CD4-positive, alpha-beta T cell treated with Interleukin-2 at 100 ng/mL for 4 hours (primary cell): ENCODE measurements at regions not wholly inside any gene's neighbourhood (a gene's known extent, or its start where the extent isn't known, plus 50 kb on each side); places are given as distances from the start of the nearest gene placed in this dataset.

Experiments used
- DNase-seq: peaks from one replicate; pipeline ENCODE4 v3.0.0-alpha.2; 2020; ENCODE audit warnings: low spot score

GRCh38 chr1:195831789-195832188 lies 776.5 kb downstream of the KCNT2 start:
- DNase-seq: no peak

GRCh38 chr1:195828325-195828724 lies 779.9 kb downstream of the KCNT2 start:
- no peak for DNase-seq

DNA sequence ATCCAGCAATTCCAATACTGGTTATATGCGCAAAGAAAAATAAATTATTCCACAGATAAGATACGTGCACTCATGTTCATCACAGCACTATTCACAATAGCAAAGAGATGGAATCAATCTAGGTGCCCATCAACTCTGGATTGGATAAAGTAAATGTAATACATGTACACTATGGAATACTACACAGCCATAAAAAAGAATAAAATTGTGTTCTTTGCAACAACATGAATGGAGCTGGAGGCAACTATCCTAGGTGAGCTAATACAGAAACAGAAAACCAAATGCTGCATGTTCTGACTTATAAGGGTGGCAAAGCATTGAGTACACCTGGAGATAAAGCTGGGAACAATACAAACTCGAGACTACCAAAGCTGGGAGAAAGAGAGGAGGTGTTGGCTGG lies 787.3 kb downstream of the KCNT2 start:
- DNase-seq: no peak

DNA sequence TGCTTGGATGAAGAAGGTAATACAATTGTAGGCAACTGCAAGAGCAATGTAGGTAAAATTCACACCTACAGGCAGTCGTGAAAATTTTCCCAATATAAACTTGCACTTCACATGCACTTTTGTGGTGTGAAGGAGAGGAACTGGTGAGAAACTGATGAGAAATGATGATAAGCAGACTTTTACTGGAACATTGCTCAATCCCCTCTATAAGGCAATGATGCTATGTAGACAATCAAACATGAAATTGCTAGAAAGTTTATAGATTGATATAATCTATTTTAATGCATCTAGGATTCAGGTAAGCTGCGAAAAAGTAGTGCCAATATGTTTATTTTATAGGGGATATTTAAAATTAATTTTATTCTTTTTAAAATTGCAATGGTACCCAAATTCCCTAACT lies 802.2 kb downstream of the KCNT2 start:
- DNase-seq: no peak

GRCh38 chr1:195804547-195804946 lies 803.7 kb downstream of the KCNT2 start:
- DNase-seq: no peak

DNA sequence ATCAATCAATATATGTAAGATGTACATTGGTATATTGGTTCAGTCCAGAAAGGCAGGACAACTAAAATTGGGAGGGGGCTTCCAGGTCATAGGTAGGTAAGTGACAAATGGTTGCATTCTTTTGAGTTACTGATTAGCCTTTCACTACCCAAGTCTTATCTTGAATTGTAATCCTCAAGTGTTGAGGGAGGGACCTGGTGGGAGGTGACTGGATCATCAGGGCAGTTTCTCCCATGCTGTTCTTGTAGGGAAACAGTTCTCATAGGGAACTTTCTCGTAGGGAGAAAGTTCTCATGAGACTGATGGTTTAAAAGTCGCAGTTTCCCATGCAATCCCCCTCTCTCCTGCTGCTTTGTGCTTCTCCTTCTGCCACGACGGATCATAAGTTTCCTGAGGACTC lies 809.2 kb downstream of the KCNT2 start:
- no peak for DNase-seq

DNA sequence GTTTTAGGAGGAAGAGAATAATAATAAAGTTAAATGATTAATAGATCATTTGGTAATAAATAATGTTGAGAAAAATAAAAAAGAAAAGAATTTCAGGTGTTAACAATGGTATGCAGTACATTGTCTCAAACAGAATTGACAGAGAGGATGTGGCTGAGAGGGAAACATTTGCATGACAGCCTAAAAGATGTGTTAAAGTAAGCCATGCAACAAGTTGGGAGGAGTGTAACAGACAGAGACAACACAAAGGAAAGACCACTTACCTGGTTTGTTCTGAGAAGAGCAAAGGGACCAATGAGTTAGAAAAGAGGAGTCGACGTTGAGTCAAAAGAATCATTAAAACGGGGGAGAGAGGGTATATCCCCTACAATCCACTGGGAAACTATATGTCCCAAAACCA lies 814.0 kb downstream of the KCNT2 start:
- DNase-seq: no peak

GRCh38 chr1:195791796-195792195 lies 816.4 kb downstream of the KCNT2 start:
- no peak for DNase-seq

DNA sequence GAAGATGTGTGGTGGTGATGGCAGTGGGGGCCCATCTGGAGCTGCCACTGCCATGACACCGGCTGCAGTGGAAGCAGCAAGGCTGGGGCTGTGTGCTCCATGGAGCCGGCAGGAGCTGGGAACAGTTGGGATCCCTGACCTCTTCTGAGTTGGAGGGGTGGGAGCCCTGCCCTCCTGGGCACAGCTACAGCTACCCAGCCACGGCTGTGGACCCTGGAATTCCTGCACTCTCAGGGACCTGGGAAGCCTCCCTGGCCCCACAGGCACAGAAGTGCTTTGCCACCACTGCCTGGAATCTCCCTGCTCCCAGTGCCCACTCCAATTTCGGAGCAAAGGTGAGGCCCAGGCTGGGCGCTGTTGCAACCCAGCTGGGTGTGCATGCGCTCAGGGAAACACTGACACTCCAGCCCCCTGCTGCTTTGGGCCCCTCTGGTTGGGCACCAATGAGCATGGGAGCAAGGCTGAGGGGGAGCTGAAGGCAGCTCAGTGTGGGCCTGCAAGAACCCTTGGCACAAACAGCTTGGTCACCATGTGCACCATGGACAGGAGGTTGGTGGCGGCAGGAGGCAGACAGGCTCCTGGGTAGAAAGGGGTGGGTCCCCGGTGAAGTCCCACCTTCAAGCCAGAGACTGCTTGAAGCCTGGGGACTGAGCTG lies 817.6 kb downstream of the KCNT2 start:
- DNase-seq: no peak

DNA sequence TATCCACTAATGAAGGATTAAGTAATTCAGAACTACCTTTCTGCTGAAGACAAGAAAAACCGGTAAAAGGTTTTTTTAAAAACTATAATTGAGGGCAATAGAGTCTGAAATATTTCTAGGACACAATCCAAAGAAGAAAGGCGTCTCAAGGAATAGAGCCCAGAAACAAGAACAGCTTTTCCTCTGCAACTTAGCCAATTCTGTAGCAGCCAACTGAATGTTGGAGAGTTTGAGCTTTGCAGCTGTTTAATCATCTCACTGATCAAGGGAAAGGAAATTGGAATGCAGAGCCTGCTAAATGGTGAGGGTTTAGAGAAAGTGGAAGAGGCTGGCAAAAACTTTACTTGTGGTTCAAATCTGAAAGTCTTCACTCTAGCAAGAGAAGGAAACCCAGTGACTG lies 818.9 kb downstream of the KCNT2 start:
- no peak for DNase-seq

- no peak for DNase-seq
These were observed 819.5 kb downstream of the KCNT2 start for GRCh38 chr1:195788721-195789120.

- DNase-seq: no peak
These were observed 822.4 kb downstream of the KCNT2 start for GRCh38 chr1:195785830-195786229.

- no peak for DNase-seq
These were observed 834.3 kb downstream of the KCNT2 start for GRCh38 chr1:195773931-195774330.

GRCh38 chr1:195769461-195769860 lies 838.8 kb downstream of the KCNT2 start:
- DNase-seq: no peak

DNA sequence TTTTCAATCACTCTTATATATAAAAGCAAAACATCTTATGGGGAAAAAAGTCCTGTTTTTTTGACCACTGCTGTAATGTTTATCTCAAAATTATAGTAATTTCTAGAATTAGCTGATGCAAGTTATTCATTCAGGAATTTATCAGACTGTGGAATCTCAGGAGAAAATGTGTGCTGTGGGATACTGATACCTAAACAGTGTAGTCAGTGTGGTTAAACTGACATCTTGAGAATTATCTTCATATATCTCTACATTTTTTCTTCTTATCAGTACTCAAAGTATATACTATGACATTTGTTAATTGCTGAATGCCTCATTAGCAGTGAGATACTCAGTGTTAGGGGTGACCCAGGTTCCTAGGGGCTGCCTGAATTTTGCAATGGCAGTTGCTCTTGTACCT lies 839.3 kb downstream of the KCNT2 start:
- no peak for DNase-seq

- no peak for DNase-seq
These were observed 839.9 kb downstream of the KCNT2 start for GRCh38 chr1:195768377-195768776.

DNA sequence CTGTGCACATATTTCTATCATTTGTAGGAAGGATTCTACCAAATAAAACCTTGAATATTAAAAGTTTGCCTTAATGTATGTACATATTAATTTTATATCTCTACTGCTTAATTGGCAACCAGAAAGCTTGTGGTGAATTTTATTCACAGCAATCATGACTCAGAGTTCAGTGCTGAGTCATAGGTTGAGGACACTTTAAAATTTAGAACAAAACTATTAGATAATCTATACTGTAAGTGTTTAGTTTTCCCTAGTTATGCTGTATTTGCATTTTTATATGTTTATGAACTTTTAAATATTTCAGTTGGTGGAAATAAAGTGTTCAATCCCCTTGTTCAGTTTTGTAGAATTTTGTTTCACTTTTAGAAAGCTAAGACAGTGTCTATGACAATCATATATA lies 841.5 kb downstream of the KCNT2 start:
- no peak for DNase-seq

GRCh38 chr1:195765099-195765498 lies 843.1 kb downstream of the KCNT2 start:
- no peak for DNase-seq

- no peak for DNase-seq
These were observed 844.3 kb downstream of the KCNT2 start for GRCh38 chr1:195763907-195764374.

DNA sequence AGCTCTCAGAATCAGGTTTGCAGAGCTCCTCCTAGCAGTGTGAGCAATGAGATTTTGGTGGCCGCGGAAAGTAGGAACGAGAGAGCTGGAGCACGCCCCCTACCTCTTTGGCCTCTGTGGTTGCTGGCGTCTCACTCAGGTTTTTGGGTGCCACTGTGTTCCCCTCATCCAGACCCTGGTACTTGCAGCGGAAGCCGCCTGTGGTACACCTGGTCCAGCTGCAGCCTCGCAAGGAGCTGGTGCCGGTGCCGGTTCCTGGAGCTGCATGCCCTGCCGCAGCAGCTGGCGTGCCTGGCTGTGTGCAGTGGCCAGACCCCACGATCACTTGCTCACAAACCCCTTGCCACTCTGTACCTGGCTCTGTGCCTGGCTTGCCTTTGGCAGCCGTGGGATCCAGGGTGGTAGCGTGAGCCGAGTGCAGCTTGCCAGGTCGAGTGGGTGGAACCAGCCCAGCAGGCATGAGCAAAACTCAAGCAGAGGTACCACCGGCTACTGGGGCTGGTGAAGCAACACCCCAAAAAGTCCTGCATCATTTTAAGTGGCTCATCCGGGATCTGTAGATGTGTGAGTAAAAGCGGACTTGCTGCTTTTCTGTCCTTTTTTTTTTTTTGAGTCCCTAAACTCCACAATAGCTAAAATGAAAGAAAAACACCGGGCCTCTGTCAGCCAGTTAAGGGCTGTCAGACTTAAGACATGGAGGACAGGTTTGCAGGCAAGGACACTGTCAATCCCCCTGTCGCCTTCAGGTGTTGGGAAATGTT lies 844.9 kb downstream of the KCNT2 start:
- no peak for DNase-seq

- no peak for DNase-seq
These were observed 847.1 kb downstream of the KCNT2 start for GRCh38 chr1:195761104-195761503.

- DNase-seq: no peak
These were observed 852.1 kb downstream of the KCNT2 start for GRCh38 chr1:195756109-195756508.

DNA sequence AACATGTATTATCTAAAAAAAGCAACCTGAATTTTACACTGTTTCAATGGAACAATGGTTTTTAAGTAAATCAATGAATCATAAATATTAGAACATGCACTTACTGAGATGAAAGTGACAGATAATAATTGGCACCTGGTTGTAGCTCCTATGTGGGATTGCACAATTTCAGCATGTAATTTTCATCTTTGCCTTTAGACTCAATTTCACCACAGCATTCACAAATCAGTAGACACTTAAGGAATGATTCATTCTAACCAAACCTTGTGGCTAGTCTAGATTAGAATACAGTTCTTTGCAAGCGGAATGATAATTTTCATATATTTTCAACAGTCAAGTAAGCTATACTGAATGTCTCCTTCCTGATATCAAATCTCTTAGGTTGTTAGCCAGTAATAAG lies 853.4 kb downstream of the KCNT2 start:
- DNase-seq: no peak

GRCh38 chr1:195754303-195754702 lies 853.9 kb downstream of the KCNT2 start:
- DNase-seq: no peak
